ENCODE measurements at regions not wholly inside any gene's neighbourhood (a gene's known extent, or its start where the extent isn't known, plus 50 kb on each side); places are given as distances from the start of the nearest gene placed in this dataset.
"Not testable (repeated sequence)": the region's sequence is repeated elsewhere in the genome, so short reads cannot be mapped to it uniquely, and the experiment has no call there.

GRCh38 chr6:15023018-15023417 is 222.9 kb upstream of the JARID2 start:
- not testable (repeated sequence) for H3K9me3 ChIP-seq (ENCODE audit: insufficient read depth, low read depth, low read length); H3K36me3 ChIP-seq (ENCODE audit: insufficient read depth, low read length); H3K9ac ChIP-seq (ENCODE audit: low read depth, low read length); H3K4me3 ChIP-seq (ENCODE audit: low read length); H3K27me3 ChIP-seq (ENCODE audit: insufficient read depth, low read length)
- Histone ChIP-seq H3K27ac (ENCODE audit: low read depth, low read length) (peak overlapping the region; percentile 90; the same call in 1 of the 2 replicates), H3K4me1 (ENCODE audit: insufficient read depth, low read length) (peaks cover 11% of the 10 kb centered on the region)
- WGBS, result 92% methylated on average over 13 of the region's 14 CpGs

- WGBS, result 95% methylated on average over 8 of the region's 8 CpGs
- no peak overlapping the region for H3K9ac ChIP-seq (ENCODE audit: low read depth, low read length)
- peaks cover 11% of the 10 kb centered on the region for H3K4me1 ChIP-seq (ENCODE audit: insufficient read depth, low read length)
- H3K36me3 ChIP-seq (ENCODE audit: insufficient read depth, low read length), result no peaks in the 10 kb centered on the region
- H3K9me3 ChIP-seq (ENCODE audit: insufficient read depth, low read depth, low read length), result no peaks in the 10 kb centered on the region
- no peaks in the 10 kb centered on the region for H3K27me3 ChIP-seq (ENCODE audit: insufficient read depth, low read length)
- H3K27ac ChIP-seq (ENCODE audit: low read depth, low read length), result no peak overlapping the region
- H3K4me3 ChIP-seq (ENCODE audit: low read length), result no peak overlapping the region
Observed at GRCh38 chr6:15023448-15023847, 222.4 kb upstream of the JARID2 start.

- Histone ChIP-seq H3K36me3 (ENCODE audit: insufficient read depth, low read length) (no peaks in the 10 kb centered on the region), H3K9me3 (ENCODE audit: insufficient read depth, low read depth, low read length) (no peaks in the 10 kb centered on the region), H3K27ac (ENCODE audit: low read depth, low read length) (no peak overlapping the region), H3K4me1 (ENCODE audit: insufficient read depth, low read length) (peaks cover 11% of the 10 kb centered on the region), H3K27me3 (ENCODE audit: insufficient read depth, low read length) (no peaks in the 10 kb centered on the region), H3K9ac (ENCODE audit: low read depth, low read length) (no peak overlapping the region), H3K4me3 (ENCODE audit: low read length) (no peak overlapping the region)
- WGBS, result 98% methylated on average over 3 of the region's 3 CpGs
Observed at GRCh38 chr6:15025446-15025845, 220.4 kb upstream of the JARID2 start.

- Histone ChIP-seq H3K4me1 (ENCODE audit: insufficient read depth, low read length) (peaks cover 6% of the 10 kb centered on the region), H3K4me3 (ENCODE audit: low read length) (no peak overlapping the region), H3K9me3 (ENCODE audit: insufficient read depth, low read depth, low read length) (no peaks in the 10 kb centered on the region), H3K27ac (ENCODE audit: low read depth, low read length) (no peak overlapping the region), H3K27me3 (ENCODE audit: insufficient read depth, low read length) (no peaks in the 10 kb centered on the region), H3K9ac (ENCODE audit: low read depth, low read length) (no peak overlapping the region), H3K36me3 (ENCODE audit: insufficient read depth, low read length) (no peaks in the 10 kb centered on the region)
- 92% methylated on average over 6 of the region's 6 CpGs for WGBS
Observed at GRCh38 chr6:15026832-15027231, 219.0 kb upstream of the JARID2 start.

GRCh38 chr6:15027472-15027871 is 218.4 kb upstream of the JARID2 start:
- H3K4me3 ChIP-seq (ENCODE audit: low read length), result no peak overlapping the region
- no peaks in the 10 kb centered on the region for H3K36me3 ChIP-seq (ENCODE audit: insufficient read depth, low read length)
- no peak overlapping the region for H3K9ac ChIP-seq (ENCODE audit: low read depth, low read length)
- no peak overlapping the region for H3K27ac ChIP-seq (ENCODE audit: low read depth, low read length)
- 88% methylated on average over 1 of the region's 2 CpGs for whole genome bisulfite sequencing
- no peaks in the 10 kb centered on the region for H3K9me3 ChIP-seq (ENCODE audit: insufficient read depth, low read depth, low read length)
- H3K4me1 ChIP-seq (ENCODE audit: insufficient read depth, low read length), result peaks cover 5% of the 10 kb centered on the region
- H3K27me3 ChIP-seq (ENCODE audit: insufficient read depth, low read length), result no peaks in the 10 kb centered on the region

- H3K27ac ChIP-seq (ENCODE audit: low read depth, low read length), result no peak overlapping the region
Observed at GRCh38 chr6:15032015-15032414, 213.9 kb upstream of the JARID2 start.

GRCh38 chr6:15033850-15034203 is 212.0 kb upstream of the JARID2 start:
- no peaks in the 10 kb centered on the region for H3K36me3 ChIP-seq (ENCODE audit: insufficient read depth, low read length)
- H3K4me3 ChIP-seq (ENCODE audit: low read length), result no peak overlapping the region
- H3K9ac ChIP-seq (ENCODE audit: low read depth, low read length), result no peak overlapping the region
- H3K27ac ChIP-seq (ENCODE audit: low read depth, low read length), result no peak overlapping the region
- H3K27me3 ChIP-seq (ENCODE audit: insufficient read depth, low read length), result no peaks in the 10 kb centered on the region
- peaks cover 13% of the 10 kb centered on the region for H3K4me1 ChIP-seq (ENCODE audit: insufficient read depth, low read length)
- H3K9me3 ChIP-seq (ENCODE audit: insufficient read depth, low read depth, low read length), result no peaks in the 10 kb centered on the region
- WGBS, result 93% methylated on average over 10 of the region's 10 CpGs

More at GRCh38 chr6:15032015-15032414, 213.9 kb upstream of the JARID2 start:
- H3K4me3 ChIP-seq (ENCODE audit: low read length), result no peak overlapping the region
- peaks cover 10% of the 10 kb centered on the region; the same call in 1 of the 2 replicates for H3K4me1 ChIP-seq (ENCODE audit: insufficient read depth, low read length)
- H3K9ac ChIP-seq (ENCODE audit: low read depth, low read length), result no peak overlapping the region
- no peaks in the 10 kb centered on the region for H3K9me3 ChIP-seq (ENCODE audit: insufficient read depth, low read depth, low read length)
- no peaks in the 10 kb centered on the region for H3K27me3 ChIP-seq (ENCODE audit: insufficient read depth, low read length)
- H3K36me3 ChIP-seq (ENCODE audit: insufficient read depth, low read length), result no peaks in the 10 kb centered on the region
- 100% methylated on average over 1 of the region's 2 CpGs for WGBS

GRCh38 chr6:15036690-15037245 is 209.1 kb upstream of the JARID2 start:
- Histone ChIP-seq H3K9ac (ENCODE audit: low read depth, low read length) (no peak overlapping the region), H3K4me3 (ENCODE audit: low read length) (no peak overlapping the region), H3K4me1 (ENCODE audit: insufficient read depth, low read length) (peaks cover 19% of the 10 kb centered on the region), H3K9me3 (ENCODE audit: insufficient read depth, low read depth, low read length) (no peaks in the 10 kb centered on the region), H3K27ac (ENCODE audit: low read depth, low read length) (no peak overlapping the region; the same call in 1 of the 2 replicates), H3K36me3 (ENCODE audit: insufficient read depth, low read length) (no peaks in the 10 kb centered on the region), H3K27me3 (ENCODE audit: insufficient read depth, low read length) (no peaks in the 10 kb centered on the region)
- WGBS, result 78% methylated on average over 10 of the region's 10 CpGs

- no peaks in the 10 kb centered on the region for H3K9me3 ChIP-seq (ENCODE audit: insufficient read depth, low read depth, low read length)
- no peaks in the 10 kb centered on the region for H3K36me3 ChIP-seq (ENCODE audit: insufficient read depth, low read length)
- H3K4me3 ChIP-seq (ENCODE audit: low read length), result no peak overlapping the region
- no peaks in the 10 kb centered on the region for H3K27me3 ChIP-seq (ENCODE audit: insufficient read depth, low read length)
- WGBS, result 89% methylated on average over 5 of the region's 5 CpGs
- H3K9ac ChIP-seq (ENCODE audit: low read depth, low read length), result no peak overlapping the region
- H3K27ac ChIP-seq (ENCODE audit: low read depth, low read length), result peak overlapping the region; percentile 67; the same call in 1 of the 2 replicates
- H3K4me1 ChIP-seq (ENCODE audit: insufficient read depth, low read length), result peaks cover 19% of the 10 kb centered on the region
Observed at GRCh38 chr6:15037253-15037652, 208.6 kb upstream of the JARID2 start.

GRCh38 chr6:15038013-15038791 is 207.7 kb upstream of the JARID2 start:
- Histone ChIP-seq H3K27me3 (ENCODE audit: insufficient read depth, low read length) (no peaks in the 10 kb centered on the region), H3K4me3 (ENCODE audit: low read length) (no peak overlapping the region), H3K9ac (ENCODE audit: low read depth, low read length) (no peak overlapping the region), H3K36me3 (ENCODE audit: insufficient read depth, low read length) (no peaks in the 10 kb centered on the region), H3K9me3 (ENCODE audit: insufficient read depth, low read depth, low read length) (no peaks in the 10 kb centered on the region), H3K4me1 (ENCODE audit: insufficient read depth, low read length) (peaks cover 9% of the 10 kb centered on the region), H3K27ac (ENCODE audit: low read depth, low read length) (peak overlapping the region; percentile 79; the same call in 1 of the 2 replicates)
- WGBS, result 62% methylated on average over 11 of the region's 11 CpGs

GRCh38 chr6:15039136-15039535 is 206.7 kb upstream of the JARID2 start:
- Histone ChIP-seq H3K4me3 (ENCODE audit: low read length) (no peak overlapping the region), H3K36me3 (ENCODE audit: insufficient read depth, low read length) (no peaks in the 10 kb centered on the region), H3K27ac (ENCODE audit: low read depth, low read length) (peak overlapping the region; percentile 79), H3K27me3 (ENCODE audit: insufficient read depth, low read length) (no peaks in the 10 kb centered on the region), H3K4me1 (ENCODE audit: insufficient read depth, low read length) (peaks cover 12% of the 10 kb centered on the region), H3K9me3 (ENCODE audit: insufficient read depth, low read depth, low read length) (no peaks in the 10 kb centered on the region), H3K9ac (ENCODE audit: low read depth, low read length) (no peak overlapping the region)
- WGBS, result 100% methylated on average over 3 of the region's 3 CpGs
